ENCODE measurements at regions not wholly inside any gene's neighbourhood (a gene's known extent, or its start where the extent isn't known, plus 50 kb on each side); places are given as distances from the start of the nearest gene placed in this dataset.

DNA sequence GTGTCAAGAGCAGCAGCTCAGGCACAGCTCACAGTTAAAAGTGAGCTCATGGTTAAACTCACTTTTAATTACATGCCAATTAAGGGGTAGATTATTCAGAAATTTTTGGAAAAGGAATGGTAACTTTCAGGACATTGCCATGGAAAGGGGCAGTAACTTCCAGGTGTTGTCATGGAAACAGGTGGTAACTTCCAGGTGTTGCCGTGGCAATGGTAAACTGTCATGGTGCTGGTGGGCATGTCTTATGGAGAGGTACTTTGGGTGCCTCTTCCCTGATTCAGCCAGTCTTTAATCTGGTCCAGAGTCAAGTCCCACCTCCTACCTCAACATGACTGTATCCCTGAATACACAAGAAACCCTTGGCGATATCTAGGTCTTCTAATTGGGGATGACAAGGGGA is 223.2 kb upstream of the TAS2R1 start:
- no peak overlapping the region for H2AK5ac ChIP-seq (ENCODE audit: low read depth, low read length)
- no peak for DNase-seq (ENCODE audit: low read depth in 1 of 2, low spot score in 2 of 2)
- no peak overlapping the region for H3K4me3 ChIP-seq (ENCODE audit: extremely low read depth in 1 of 4, insufficient read depth in 2 of 4, low read depth in 3 of 4, low read length in 4 of 4)
- no peak overlapping the region for H3K9ac ChIP-seq (replicated peaks in 1 of 4; ENCODE audit: extremely low read depth in 1 of 4, low read depth in 3 of 4, low read length in 3 of 4)
- H3K4me2 ChIP-seq (ENCODE audit: insufficient read depth in 1 of 2, low read depth in 2 of 2, low read length in 2 of 2): no peak overlapping the region
- H3K27ac ChIP-seq (ENCODE audit: low read depth, low read length): no peak overlapping the region
- no peak for FAIRE-seq
- no peak overlapping the region for H3K4ac ChIP-seq (replicated peaks; ENCODE audit: insufficient read length, low read depth, low read length)
- H3K23ac ChIP-seq (ENCODE audit: insufficient read length): no peak overlapping the region
- H4K8ac ChIP-seq (ENCODE audit: extremely low read depth, insufficient read depth, low read length): no peak overlapping the region
- no peak overlapping the region for H3K18ac ChIP-seq (ENCODE audit: extremely low read depth, low read length)
- H2BK120ac ChIP-seq (replicated peaks; ENCODE audit: low read depth, low read length): no peak overlapping the region
- H3K79me1 ChIP-seq (ENCODE audit: low read depth, low read length): no peaks in the 10 kb centered on the region
- H3K4me1 ChIP-seq (replicated peaks in 1 of 4; ENCODE audit: control insufficient read depth in 3 of 4, insufficient read depth in 4 of 4, low read length in 3 of 4): no peaks in the 10 kb centered on the region
- H3K27me3 ChIP-seq (replicated peaks in 1 of 4; ENCODE audit: control insufficient read depth in 3 of 4, extremely low read depth in 1 of 4, insufficient read depth in 3 of 4, low read length in 3 of 4): no peaks in the 10 kb centered on the region
- H3K79me2 ChIP-seq (ENCODE audit: control insufficient read depth in 1 of 2, insufficient read depth in 2 of 2, low read length in 2 of 2): no peaks in the 10 kb centered on the region
- no peaks in the 10 kb centered on the region for H3K36me3 ChIP-seq (ENCODE audit: control insufficient read depth in 2 of 4, insufficient read depth in 4 of 4, low read length in 3 of 4)
- ChIA-PET POLR2A (ENCODE audit: partially characterized antibody) (no interaction called here), CTCF (ENCODE audit: partially characterized antibody) (interaction anchor here (0.6 to 2.1 kb wide), 5 partner anchors 9 to 178 kb away, joined by 3 to 7 read pairs (median 6); no protein-coding TSS in a partner anchor)
- H2AFZ ChIP-seq (ENCODE audit: low read length): no peak overlapping the region
- no peak overlapping the region for H2BK5ac ChIP-seq (ENCODE audit: low read depth, low read length)
- no peak overlapping the region for H3K56ac ChIP-seq (replicated peaks; ENCODE audit: insufficient read length, low read depth, low read length)
- H3K9me3 ChIP-seq (ENCODE audit: insufficient read depth in 2 of 2, low read depth in 1 of 2, low read length in 1 of 2): no peaks in the 10 kb centered on the region
- H2BK12ac ChIP-seq (ENCODE audit: low read depth, low read length): no peak overlapping the region
- H4K91ac ChIP-seq (replicated peaks; ENCODE audit: insufficient read length, low read length): no peak overlapping the region
- H4K20me1 ChIP-seq (replicated peaks in 1 of 2; ENCODE audit: control insufficient read depth in 1 of 2, insufficient read depth in 2 of 2, low read length in 2 of 2): no peaks in the 10 kb centered on the region
- no peak overlapping the region for H2BK15ac ChIP-seq (ENCODE audit: low read length)
- H2BK20ac ChIP-seq (ENCODE audit: low read length): no peak overlapping the region
- no peak overlapping the region for H3K14ac ChIP-seq (ENCODE audit: insufficient read length)
- no peak for TF ChIP-seq SAP30 (IDR thresholded peaks at IDR 0.05; ENCODE audit: insufficient read depth, insufficient replicate concordance, low read length)
- TF ChIP-seq SP4 (IDR thresholded peaks at IDR 0.05; ENCODE audit: low read length): no peak
- TF ChIP-seq JUND (IDR thresholded peaks at IDR 0.05; ENCODE audit: low read length): no peak
- no peak for TF ChIP-seq TBP (IDR thresholded peaks at IDR 0.05; ENCODE audit: low read depth, low read length)
- no peak for TF ChIP-seq SRF (IDR thresholded peaks at IDR 0.05; ENCODE audit: low read depth, low read length)
- TF ChIP-seq RAD21 (IDR thresholded peaks at IDR 0.05 in 1 of 2, conservative IDR thresholded peaks at IDR 0.05 in 1 of 2; ENCODE audit: low read depth in 2 of 2, low read length in 2 of 2): no peak
- TF ChIP-seq NRF1 (IDR thresholded peaks at IDR 0.05; ENCODE audit: low read depth, low read length): no peak
- TF ChIP-seq EZH2 (IDR thresholded peaks at IDR 0.05; ENCODE audit: low read depth, low read length, severe bottlenecking): no peak
- no peak for TF ChIP-seq CREB1 (IDR thresholded peaks at IDR 0.05)
- no peak overlapping the region for H4K5ac ChIP-seq (ENCODE audit: insufficient read length, low read depth, low read length)
- H3K23me2 ChIP-seq (ENCODE audit: low read depth, low read length): no peaks in the 10 kb centered on the region
- 83% methylated on average over 2 of the region's 2 CpGs; no CpG with 5 or more reads in 1 of the 2 experiments for WGBS, 2 experiments (ENCODE audit: extremely low coverage in 1 of 2, insufficient coverage in 1 of 2, insufficient read length in 1 of 2, insufficient replicate concordance in 2 of 2, low coverage in 1 of 2, low lambda C conversion rate in 2 of 2, missing lambda C conversion rate in 1 of 2)
